WERI-Rb-1 (cell line): ENCODE measurements at regions not wholly inside any gene's neighbourhood (a gene's known extent, or its start where the extent isn't known, plus 50 kb on each side); places are given as distances from the start of the nearest gene placed in this dataset.

Experiments
- DNase-seq: peaks from one replicate; pipeline ENCODE4 v3.0.0-alpha.2; 2020
- H3K27ac ChIP-seq: fragments of 250-450 bp; sonication (Bioruptor Pico); 2 replicates; pipeline ENCODE4 v1.5.1; 2020; ENCODE audit warnings: mild to moderate bottlenecking, moderate library complexity
- H3K27me3 ChIP-seq: fragments of 250-450 bp; sonication (Bioruptor Pico); 2 replicates; pipeline ENCODE4 v1.5.1; 2021; ENCODE audit warnings: mild to moderate bottlenecking, low read depth, moderate library complexity; ENCODE audit not compliant: insufficient read depth, severe bottlenecking
- H3K36me3 ChIP-seq: fragments of 250-450 bp; sonication (Bioruptor Pico); 2 replicates; pipeline ENCODE4 v1.5.1; 2020; ENCODE audit warnings: mild to moderate bottlenecking, moderate library complexity
- H3K4me3 ChIP-seq: 2 replicates; pipeline ENCODE4 v1.5.1; 2011; ENCODE audit warnings: low read depth, mild to moderate bottlenecking, control low read depth, low read length
- H3K9me3 ChIP-seq: fragments of 250-450 bp; sonication (Bioruptor Pico); 2 replicates; pipeline ENCODE4 v1.5.1; 2021; ENCODE audit warnings: mild to moderate bottlenecking, moderate library complexity; ENCODE audit not compliant: severe bottlenecking
- TF ChIP-seq, protein P1 (sequence below): IDR thresholded peaks from 2 replicates; pipeline ENCODE4 v1.5.1; 2011; ENCODE audit warnings: low read depth, mild to moderate bottlenecking, control low read depth, inconsistent platforms, low read length

DNA sequence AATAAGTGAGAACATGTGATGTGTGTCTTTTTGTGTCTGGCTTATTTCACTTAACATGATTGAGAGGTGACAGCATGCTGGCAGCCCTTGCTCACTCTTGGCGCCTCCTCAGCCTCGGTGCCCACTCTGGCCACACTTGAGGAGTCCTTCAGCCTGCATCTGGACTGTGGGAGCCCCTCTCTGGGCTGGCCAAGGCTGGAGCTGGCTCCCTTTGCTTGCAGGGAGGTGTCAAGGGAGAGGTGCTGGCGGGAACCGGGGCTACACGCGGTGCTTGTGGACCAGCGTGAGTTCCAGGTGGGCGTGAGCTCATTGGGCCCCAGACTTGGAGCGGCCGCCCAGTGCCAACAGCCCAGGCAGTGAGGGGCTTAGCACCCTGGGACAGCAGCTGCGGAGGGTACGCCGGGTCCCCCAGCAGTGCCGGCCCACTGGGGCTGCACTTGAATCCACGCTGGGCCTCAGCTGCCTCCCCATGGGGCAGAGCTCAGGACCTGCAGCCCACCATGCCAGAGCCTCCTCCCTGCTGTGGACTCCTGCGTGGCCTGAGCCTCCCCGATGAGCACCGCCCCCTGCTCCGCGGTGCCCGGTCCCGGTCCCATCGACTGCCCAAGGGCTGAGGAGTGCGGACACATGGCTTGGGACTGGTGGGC lies 658.6 kb downstream of the GRXCR1 start:
- Histone ChIP-seq H3K27me3 (no peaks in the 10 kb centered on the region), H3K27ac (no peak overlapping the region), H3K9me3 (peaks cover 7% of the 10 kb centered on the region), H3K4me3 (no peak overlapping the region), H3K36me3 (no peaks in the 10 kb centered on the region)
- TF ChIP-seq, protein P1, sequence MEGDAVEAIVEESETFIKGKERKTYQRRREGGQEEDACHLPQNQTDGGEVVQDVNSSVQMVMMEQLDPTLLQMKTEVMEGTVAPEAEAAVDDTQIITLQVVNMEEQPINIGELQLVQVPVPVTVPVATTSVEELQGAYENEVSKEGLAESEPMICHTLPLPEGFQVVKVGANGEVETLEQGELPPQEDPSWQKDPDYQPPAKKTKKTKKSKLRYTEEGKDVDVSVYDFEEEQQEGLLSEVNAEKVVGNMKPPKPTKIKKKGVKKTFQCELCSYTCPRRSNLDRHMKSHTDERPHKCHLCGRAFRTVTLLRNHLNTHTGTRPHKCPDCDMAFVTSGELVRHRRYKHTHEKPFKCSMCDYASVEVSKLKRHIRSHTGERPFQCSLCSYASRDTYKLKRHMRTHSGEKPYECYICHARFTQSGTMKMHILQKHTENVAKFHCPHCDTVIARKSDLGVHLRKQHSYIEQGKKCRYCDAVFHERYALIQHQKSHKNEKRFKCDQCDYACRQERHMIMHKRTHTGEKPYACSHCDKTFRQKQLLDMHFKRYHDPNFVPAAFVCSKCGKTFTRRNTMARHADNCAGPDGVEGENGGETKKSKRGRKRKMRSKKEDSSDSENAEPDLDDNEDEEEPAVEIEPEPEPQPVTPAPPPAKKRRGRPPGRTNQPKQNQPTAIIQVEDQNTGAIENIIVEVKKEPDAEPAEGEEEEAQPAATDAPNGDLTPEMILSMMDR: no peak
- peak; percentile 7 for DNase-seq

- DNase-seq: no peak
- H3K4me3 ChIP-seq: no peak overlapping the region
- TF ChIP-seq, protein P1: no peak
- H3K9me3 ChIP-seq: peaks cover 7% of the 10 kb centered on the region
- no peaks in the 10 kb centered on the region for H3K36me3 ChIP-seq
- H3K27me3 ChIP-seq: no peaks in the 10 kb centered on the region
- no peak overlapping the region for H3K27ac ChIP-seq
These were observed 663.7 kb downstream of the GRXCR1 start for GRCh38 chr4:43556262-43556661.

DNA sequence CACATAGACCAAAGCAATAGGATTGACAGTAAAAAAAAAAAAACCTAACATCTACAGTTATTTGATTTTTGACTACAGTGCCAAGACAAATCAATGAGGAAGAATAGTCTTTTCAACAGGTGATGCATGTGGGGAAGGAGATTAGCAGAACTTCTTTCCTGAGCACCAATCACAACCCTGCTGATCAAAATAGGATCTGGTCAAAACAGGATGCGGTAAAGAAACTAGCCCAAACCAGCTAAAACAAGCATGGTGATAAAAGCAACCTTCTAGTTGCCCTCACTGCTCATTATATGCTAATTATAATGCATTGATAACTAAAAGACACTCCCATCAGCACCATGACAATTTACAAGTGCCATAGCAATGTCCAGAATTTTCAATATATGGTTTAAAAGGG lies 667.5 kb downstream of the GRXCR1 start:
- no peak for DNase-seq
- no peaks in the 10 kb centered on the region for H3K27me3 ChIP-seq
- no peak overlapping the region for H3K27ac ChIP-seq
- TF ChIP-seq, protein P1: no peak
- H3K9me3 ChIP-seq: no peaks in the 10 kb centered on the region
- no peak overlapping the region for H3K4me3 ChIP-seq
- H3K36me3 ChIP-seq: no peaks in the 10 kb centered on the region

- peak overlapping the region; percentile 12; the same call in 1 of the 2 replicates for H3K27ac ChIP-seq
- no peak overlapping the region for H3K4me3 ChIP-seq
- TF ChIP-seq, protein P1: no peak
- H3K9me3 ChIP-seq: no peaks in the 10 kb centered on the region
- H3K36me3 ChIP-seq: no peaks in the 10 kb centered on the region
- H3K27me3 ChIP-seq: no peaks in the 10 kb centered on the region
- DNase-seq: no peak
These were observed 671.6 kb downstream of the GRXCR1 start for GRCh38 chr4:43564107-43564506.

- Histone ChIP-seq H3K27me3 (no peaks in the 10 kb centered on the region), H3K36me3 (no peaks in the 10 kb centered on the region), H3K27ac (no peak overlapping the region), H3K9me3 (no peaks in the 10 kb centered on the region), H3K4me3 (no peak overlapping the region)
- TF ChIP-seq, protein P1: no peak
- peak; percentile 48 for DNase-seq
These were observed 672.1 kb downstream of the GRXCR1 start for GRCh38 chr4:43564591-43564990.

- Histone ChIP-seq H3K9me3 (no peaks in the 10 kb centered on the region), H3K36me3 (no peaks in the 10 kb centered on the region), H3K27me3 (no peaks in the 10 kb centered on the region), H3K4me3 (no peak overlapping the region), H3K27ac (no peak overlapping the region)
- TF ChIP-seq, protein P1: no peak
- DNase-seq: no peak
These were observed 675.1 kb downstream of the GRXCR1 start for GRCh38 chr4:43567644-43568043.
